Astrocyte (in vitro differentiated cells and primary cell): ENCODE measurements at regions not wholly inside any gene's neighbourhood (a gene's known extent, or its start where the extent isn't known, plus 50 kb on each side); places are given as distances from the start of the nearest gene placed in this dataset.

ENCODE experiments used
- EZH2 ChIP-seq: IDR thresholded peaks from 2 replicates; pipeline ENCODE4 v1.6.1; 2012; ENCODE audit warnings: mild to moderate bottlenecking, low read length, inconsistent platforms; ENCODE audit not compliant: insufficient read depth
- TF ChIP-seq, protein P1 (sequence below): IDR thresholded peaks from 2 replicates; pipeline ENCODE4 v1.5.1; 2011; ENCODE audit warnings: low read depth, mild to moderate bottlenecking, inconsistent platforms, low read length, moderate library complexity; ENCODE audit not compliant: insufficient read depth

DNA sequence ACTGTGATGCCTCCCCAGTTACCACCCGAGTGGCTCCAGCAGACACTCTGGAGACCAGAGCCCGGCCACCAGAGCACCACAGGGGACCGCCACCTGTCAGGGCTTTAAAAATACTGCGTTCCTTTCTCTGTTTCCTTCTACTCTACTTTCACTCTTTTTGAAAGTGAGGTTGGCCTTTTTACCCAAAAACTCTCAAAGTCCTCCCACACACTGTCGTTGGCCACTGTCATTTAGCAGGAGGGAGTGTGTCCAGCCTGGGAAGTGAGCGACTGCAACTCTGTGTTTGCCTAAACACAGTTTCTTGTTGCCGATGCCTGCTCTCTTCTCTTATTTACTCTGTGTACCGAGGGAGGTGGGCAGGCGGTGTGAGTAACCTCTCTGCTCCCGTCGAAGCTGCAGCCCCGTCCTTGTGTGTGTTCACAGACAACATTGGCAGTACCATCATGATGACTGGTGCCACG, 90.8 kb upstream of the CLDN5 start:
- TF ChIP-seq, protein P1, sequence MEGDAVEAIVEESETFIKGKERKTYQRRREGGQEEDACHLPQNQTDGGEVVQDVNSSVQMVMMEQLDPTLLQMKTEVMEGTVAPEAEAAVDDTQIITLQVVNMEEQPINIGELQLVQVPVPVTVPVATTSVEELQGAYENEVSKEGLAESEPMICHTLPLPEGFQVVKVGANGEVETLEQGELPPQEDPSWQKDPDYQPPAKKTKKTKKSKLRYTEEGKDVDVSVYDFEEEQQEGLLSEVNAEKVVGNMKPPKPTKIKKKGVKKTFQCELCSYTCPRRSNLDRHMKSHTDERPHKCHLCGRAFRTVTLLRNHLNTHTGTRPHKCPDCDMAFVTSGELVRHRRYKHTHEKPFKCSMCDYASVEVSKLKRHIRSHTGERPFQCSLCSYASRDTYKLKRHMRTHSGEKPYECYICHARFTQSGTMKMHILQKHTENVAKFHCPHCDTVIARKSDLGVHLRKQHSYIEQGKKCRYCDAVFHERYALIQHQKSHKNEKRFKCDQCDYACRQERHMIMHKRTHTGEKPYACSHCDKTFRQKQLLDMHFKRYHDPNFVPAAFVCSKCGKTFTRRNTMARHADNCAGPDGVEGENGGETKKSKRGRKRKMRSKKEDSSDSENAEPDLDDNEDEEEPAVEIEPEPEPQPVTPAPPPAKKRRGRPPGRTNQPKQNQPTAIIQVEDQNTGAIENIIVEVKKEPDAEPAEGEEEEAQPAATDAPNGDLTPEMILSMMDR, result no peak
- TF ChIP-seq EZH2, result no peak
